Ascending aorta (tissue), 2 donors: ENCODE measurements at regions not wholly inside any gene's neighbourhood (a gene's known extent, or its start where the extent isn't known, plus 50 kb on each side); places are given as distances from the start of the nearest gene placed in this dataset.

Experiments used
- DNase-seq, 2 donors: peaks; one replicate each; pipeline ENCODE4 v3.0.0-alpha.2; 2019; ENCODE audit warnings: low spot score in 2 of 2
- H3K27ac ChIP-seq, 2 donors: fragments of 200-600 bp; sonication (generic); one replicate each; pipeline ENCODE4 v1.5.1; 2016 to 2017; ENCODE audit warnings: mild to moderate bottlenecking in 1 of 2
- H3K27me3 ChIP-seq: fragments of 200-600 bp; sonication (generic); one replicate; pipeline ENCODE4 v1.5.1; 2017
- H3K36me3 ChIP-seq, 2 donors: fragments of 200-600 bp; sonication (generic); one replicate each; pipeline ENCODE4 v1.5.1; 2016
- H3K4me1 ChIP-seq, 2 donors: fragments of 200-600 bp; sonication (generic); one replicate each; pipeline ENCODE4 v1.5.1; 2016 to 2017; ENCODE audit warnings: mild to moderate bottlenecking in 1 of 2
- H3K4me3 ChIP-seq, 2 donors: fragments of 200-600 bp; sonication (generic); one replicate each; pipeline ENCODE4 v1.5.1; 2016 to 2017; ENCODE audit warnings: mild to moderate bottlenecking in 1 of 2
- H3K9me3 ChIP-seq, 2 donors: fragments of 200-600 bp; sonication (generic); one replicate each; pipeline ENCODE4 v1.5.1; 2016
- CTCF ChIP-seq, 3 experiments: fragments of 200-600 bp in 2 of 3; fragments of 450-650 bp in 1 of 3; sonication (generic) in 2 of 3; IDR thresholded peaks; one replicate each; pipeline ENCODE4 v1.5.1; 2016 to 2019; ENCODE audit warnings: antibody characterized with exemption in 3 of 3, mild to moderate bottlenecking in 1 of 3, moderate library complexity in 1 of 3
- intact Hi-C: fragments of 100-400 bp; cut with DNase I; formaldehyde crosslinking; loops from one replicate; pipeline ENCODE4 v1.15.1; 2023

GRCh38 chr5:127133071-127133470 is 59.8 kb upstream of the C5orf63 start:
- no peaks in the 10 kb centered on the region for H3K9me3 ChIP-seq
- no peak for TF ChIP-seq CTCF (IDR thresholded peaks at IDR 0.05)
- intact Hi-C loops = no loop called here
- H3K36me3 ChIP-seq = no peaks in the 10 kb centered on the region
- no peak overlapping the region for H3K4me3 ChIP-seq
- H3K27ac ChIP-seq = no peak overlapping the region
- no peaks in the 10 kb centered on the region for H3K4me1 ChIP-seq
- H3K27me3 ChIP-seq = no peaks in the 10 kb centered on the region
- no peak for DNase-seq

GRCh38 chr5:127136908-127137307 is 63.6 kb upstream of the C5orf63 start:
- H3K4me1 ChIP-seq = no peaks in the 10 kb centered on the region
- H3K4me3 ChIP-seq = no peak overlapping the region
- intact Hi-C loops = no loop called here
- no peaks in the 10 kb centered on the region for H3K27me3 ChIP-seq
- H3K36me3 ChIP-seq = no peaks in the 10 kb centered on the region
- no peak for DNase-seq
- H3K9me3 ChIP-seq = no peaks in the 10 kb centered on the region
- TF ChIP-seq CTCF (IDR thresholded peaks at IDR 0.05) = no peak
- H3K27ac ChIP-seq = no peak overlapping the region

- intact Hi-C loops = no loop called here
- TF ChIP-seq CTCF (IDR thresholded peaks at IDR 0.05) = no peak
- no peaks in the 10 kb centered on the region for H3K9me3 ChIP-seq
- no peaks in the 10 kb centered on the region for H3K36me3 ChIP-seq
- DNase-seq = no peak
- H3K4me3 ChIP-seq = no peak overlapping the region
- no peaks in the 10 kb centered on the region for H3K4me1 ChIP-seq
- H3K27me3 ChIP-seq = no peaks in the 10 kb centered on the region
- no peak overlapping the region for H3K27ac ChIP-seq
These were observed 70.4 kb upstream of the C5orf63 start for GRCh38 chr5:127143722-127144121.

- Histone ChIP-seq H3K27ac (no peak overlapping the region), H3K36me3 (no peaks in the 10 kb centered on the region), H3K4me1 (no peaks in the 10 kb centered on the region), H3K27me3 (no peaks in the 10 kb centered on the region), H3K9me3 (no peaks in the 10 kb centered on the region), H3K4me3 (no peak overlapping the region)
- intact Hi-C loops = no loop called here
- DNase-seq = no peak
- TF ChIP-seq CTCF (IDR thresholded peaks at IDR 0.05) = no peak
These were observed 79.7 kb upstream of the C5orf63 start for GRCh38 chr5:127153031-127153430.

- no peak for DNase-seq
- no peaks in the 10 kb centered on the region for H3K4me1 ChIP-seq
- no peaks in the 10 kb centered on the region for H3K36me3 ChIP-seq
- intact Hi-C loops = no loop called here
- no peaks in the 10 kb centered on the region for H3K9me3 ChIP-seq
- no peaks in the 10 kb centered on the region for H3K27me3 ChIP-seq
- H3K27ac ChIP-seq = no peak overlapping the region
- TF ChIP-seq CTCF (IDR thresholded peaks at IDR 0.05) = no peak
- no peak overlapping the region for H3K4me3 ChIP-seq
These were observed 80.2 kb upstream of the C5orf63 start for GRCh38 chr5:127153521-127153920.

GRCh38 chr5:127163750-127164149 is 90.4 kb upstream of the C5orf63 start:
- no peak for TF ChIP-seq CTCF (IDR thresholded peaks at IDR 0.05)
- H3K36me3 ChIP-seq = no peaks in the 10 kb centered on the region
- no peak overlapping the region for H3K4me3 ChIP-seq
- no peak overlapping the region for H3K27ac ChIP-seq
- intact Hi-C loops = no loop called here
- no peaks in the 10 kb centered on the region for H3K4me1 ChIP-seq
- no peaks in the 10 kb centered on the region for H3K27me3 ChIP-seq
- H3K9me3 ChIP-seq = no peaks in the 10 kb centered on the region
- DNase-seq = no peak
